HG03571 (cell line): ENCODE measurements at regions not wholly inside any gene's neighbourhood (a gene's known extent, or its start where the extent isn't known, plus 50 kb on each side); places are given as distances from the start of the nearest gene placed in this dataset.
"Not testable (repeated sequence)": the region's sequence is repeated elsewhere in the genome, so short reads cannot be mapped to it uniquely, and the experiment has no call there.

ENCODE experiments used
- ATAC-seq: cut with Tn5 transposase; IDR thresholded peaks from one replicate; pipeline ENCODE4 v1.9.1; 2021; ENCODE audit not compliant: unreplicated experiment

- ATAC-seq, result no peak
Observed at GRCh38 chr1:189103956-189104355, 1373.7 kb downstream of the BRINP3 start.

DNA sequence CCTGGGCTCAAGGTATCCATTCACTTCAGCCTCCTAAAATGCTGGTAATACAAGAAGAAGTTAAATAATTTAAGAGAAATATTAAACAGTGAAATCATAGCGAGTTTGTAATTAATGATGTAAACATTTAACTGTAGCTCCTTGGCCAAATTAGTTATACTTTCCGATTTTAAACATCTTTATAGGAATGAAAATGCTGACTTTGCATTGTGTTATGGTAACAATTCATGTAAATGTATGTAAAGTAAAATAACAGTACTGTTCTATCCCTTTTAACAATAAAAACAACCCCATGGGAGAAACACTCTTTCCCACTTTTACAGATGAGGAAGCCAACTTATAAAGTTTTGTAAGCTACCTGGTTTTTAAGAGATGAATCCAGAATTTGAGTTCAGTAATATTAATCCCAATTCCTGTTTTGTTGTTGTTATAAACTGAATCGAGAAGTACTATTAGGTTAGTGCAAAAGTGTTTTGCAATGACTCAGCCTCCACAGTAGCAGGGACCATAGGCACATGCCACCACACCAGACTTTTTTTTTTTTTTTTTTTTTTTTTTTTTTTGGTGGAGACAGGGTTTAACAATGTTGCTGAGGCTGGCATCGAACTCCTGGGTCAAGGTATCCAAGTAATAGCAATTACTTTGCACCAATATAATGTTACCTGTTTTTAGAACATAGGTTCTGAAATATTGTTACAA, 1360.4 kb downstream of the BRINP3 start:
- no peak for ATAC-seq

GRCh38 chr1:189121941-189122340, 1355.7 kb downstream of the BRINP3 start:
- ATAC-seq, result no peak

DNA sequence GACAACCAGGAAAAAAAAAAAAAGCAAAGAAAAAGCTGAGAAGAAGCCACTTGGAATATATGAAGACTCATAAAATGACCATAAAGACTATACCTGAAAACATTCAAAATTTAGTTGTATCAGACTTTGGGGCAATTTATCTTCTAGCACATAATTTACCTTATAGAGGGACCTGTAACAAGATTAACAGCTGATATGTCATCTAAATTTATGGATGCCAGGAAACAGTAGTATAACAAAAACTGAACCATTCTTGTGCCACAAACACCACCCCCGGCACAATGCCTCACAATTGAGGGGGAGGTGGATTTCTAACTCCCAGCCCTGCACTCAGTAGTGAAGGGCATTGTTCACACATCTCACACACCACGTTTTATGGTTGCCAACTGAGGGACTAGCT, 1352.0 kb downstream of the BRINP3 start:
- ATAC-seq, result no peak

DNA sequence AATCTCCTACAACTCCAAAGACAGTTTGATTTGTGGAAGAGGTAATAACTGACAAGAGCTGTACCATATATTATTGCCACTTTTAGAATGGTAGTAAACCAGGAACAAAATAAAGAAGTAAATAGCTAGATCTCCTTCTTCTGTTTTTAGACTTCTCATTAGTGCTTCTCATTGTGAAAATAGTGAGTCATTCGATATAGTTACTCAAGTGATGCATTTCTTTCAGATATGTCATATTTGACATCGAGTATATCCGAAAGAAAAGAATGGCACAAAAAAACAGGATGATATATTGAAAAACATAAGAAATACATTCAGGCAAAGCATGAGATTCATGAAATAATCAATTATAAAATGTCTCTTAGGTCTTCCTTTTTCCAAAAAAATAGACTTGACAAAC, 1346.1 kb downstream of the BRINP3 start:
- no peak for ATAC-seq

DNA sequence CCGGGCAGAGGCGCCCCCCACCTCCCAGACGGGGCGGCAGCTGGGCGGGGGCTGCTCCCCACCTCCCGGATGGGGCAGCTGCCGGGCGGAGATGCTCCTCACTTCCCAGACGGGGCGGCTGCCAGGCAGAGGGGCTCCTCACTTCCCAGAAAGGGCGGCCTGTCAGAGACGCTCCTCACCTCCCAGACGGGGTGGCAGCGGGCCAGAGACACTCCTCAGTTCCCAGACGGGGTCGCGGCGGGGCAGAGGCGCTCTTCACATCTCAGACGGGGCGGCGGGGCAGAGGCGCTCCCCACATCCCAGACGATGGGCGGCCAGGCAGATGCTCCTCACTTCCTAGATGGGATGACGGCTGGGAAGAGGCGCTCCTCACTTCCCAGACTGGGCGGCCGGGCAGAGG, 1337.9 kb downstream of the BRINP3 start:
- ATAC-seq, result not testable (repeated sequence)

- ATAC-seq, result no peak
Observed at GRCh38 chr1:189141056-189141455, 1336.6 kb downstream of the BRINP3 start.

DNA sequence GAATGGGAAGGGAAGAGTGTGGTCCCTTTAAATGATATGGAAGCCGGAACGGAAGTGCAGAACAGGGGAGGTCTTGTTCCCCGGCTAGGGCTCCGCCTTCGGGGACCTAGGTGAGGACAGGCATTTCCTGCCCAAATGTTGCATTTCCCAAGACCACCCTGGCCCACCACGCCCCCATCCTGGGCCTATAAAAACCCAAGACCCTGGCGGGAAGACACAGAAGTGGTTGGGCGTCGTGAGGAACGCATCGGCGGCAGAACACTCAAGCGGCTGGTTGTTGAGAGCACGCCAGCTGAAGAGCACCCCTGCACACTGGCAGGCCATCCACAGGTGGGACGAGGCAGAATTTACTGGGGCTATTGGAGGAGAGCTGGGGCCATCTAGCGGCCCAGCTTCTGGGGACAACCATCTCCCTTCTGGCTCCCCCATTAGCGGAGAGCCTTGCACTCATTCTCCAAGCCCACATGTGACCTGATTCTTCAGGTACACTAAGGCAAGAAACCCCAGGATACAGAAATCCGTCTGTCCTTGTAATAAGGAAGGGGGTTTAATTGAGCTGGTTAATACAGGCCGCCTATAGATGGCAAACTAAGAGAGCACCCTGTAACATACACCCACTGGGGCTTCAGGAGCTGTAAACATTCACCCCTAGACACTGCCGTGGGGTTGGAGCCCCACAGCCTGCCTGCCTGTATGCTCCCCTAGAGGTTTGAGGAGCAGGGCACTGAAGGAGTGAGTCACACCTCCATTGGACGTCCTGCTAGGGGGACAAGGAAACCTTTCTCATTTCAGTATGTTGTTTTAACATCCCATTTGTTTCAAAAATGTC, 1327.9 kb downstream of the BRINP3 start:
- no peak for ATAC-seq

- no peak for ATAC-seq
Observed at GRCh38 chr1:189150624-189151023, 1327.0 kb downstream of the BRINP3 start.

- no peak for ATAC-seq
Observed at GRCh38 chr1:189151361-189151760, 1326.3 kb downstream of the BRINP3 start.

GRCh38 chr1:189152685-189153084, 1325.0 kb downstream of the BRINP3 start:
- ATAC-seq, result no peak

DNA sequence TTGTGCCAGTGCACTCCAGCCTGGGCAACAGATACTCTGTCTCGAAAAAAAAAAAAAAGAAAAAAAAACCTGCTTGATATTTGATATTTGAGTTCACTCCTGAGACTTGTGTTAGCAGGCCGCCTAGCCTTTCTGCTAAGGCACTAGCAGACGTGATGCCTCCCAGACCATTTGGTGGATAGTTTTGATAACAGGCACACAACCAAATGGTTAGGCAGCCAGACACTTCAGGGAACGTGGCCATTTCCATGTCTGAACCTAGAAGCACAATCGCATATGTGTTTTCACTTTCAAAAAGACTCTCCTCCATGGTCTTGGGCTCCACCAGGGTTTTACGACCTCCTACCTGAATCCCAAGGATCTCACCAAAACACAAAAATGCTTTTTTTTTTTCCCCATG, 1319.5 kb downstream of the BRINP3 start:
- no peak for ATAC-seq

DNA sequence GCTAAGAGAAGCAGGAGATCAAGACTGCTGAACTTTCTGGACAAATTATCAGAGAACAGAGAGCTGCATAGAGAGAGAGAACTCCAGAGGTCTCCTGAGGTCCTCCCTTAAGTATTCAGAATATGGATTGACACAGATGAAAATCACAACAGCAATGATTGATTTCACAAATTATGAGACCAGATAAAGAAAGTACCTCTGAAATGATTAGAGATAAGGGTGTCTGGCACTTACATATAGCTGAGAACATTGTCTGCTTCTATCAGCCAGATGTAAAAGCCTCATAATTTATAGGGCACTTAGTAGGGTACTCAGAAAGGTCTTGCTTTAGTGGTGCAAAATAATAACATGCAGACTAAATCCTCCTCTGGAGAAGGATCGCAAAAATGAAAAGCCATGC, 1301.8 kb downstream of the BRINP3 start:
- no peak for ATAC-seq

GRCh38 chr1:189180057-189180456, 1297.6 kb downstream of the BRINP3 start:
- no peak for ATAC-seq

- ATAC-seq, result no peak
Observed at GRCh38 chr1:189185097-189185496, 1292.6 kb downstream of the BRINP3 start.

DNA sequence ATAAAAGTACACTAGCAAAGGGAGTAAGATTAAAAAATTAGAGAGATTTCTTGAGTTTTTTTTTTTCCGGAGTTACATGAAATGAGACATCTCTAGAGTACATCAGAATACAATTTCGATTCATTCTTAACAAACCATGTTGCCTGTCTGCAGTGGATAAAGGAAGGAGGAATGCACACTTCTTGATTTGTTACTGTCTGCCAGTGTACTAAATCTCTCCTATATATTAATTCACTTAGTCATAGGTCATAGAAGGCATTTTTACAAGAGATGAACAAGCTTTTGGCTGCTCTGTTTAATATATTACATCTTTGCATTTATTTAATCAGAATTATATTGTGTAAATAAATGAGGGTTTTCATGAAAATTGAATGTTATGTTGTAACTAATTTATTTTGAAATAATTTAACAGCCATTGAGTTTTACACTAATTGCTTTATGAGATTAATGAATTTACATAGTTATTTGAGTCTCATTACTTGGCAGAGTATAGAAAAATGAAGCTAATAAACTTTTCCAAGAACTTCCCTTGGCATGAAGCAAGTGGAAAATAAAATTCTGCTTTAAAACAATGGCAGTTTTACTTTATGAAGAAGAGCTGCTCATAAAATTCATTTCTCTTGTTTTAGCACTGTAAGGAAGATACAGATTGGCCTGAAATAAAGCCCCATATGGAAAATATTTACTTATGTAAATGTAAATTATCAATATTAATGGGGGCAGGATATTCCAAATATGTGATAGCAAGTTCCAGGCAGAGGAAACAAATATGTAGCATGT, 1284.7 kb downstream of the BRINP3 start:
- ATAC-seq, result no peak

DNA sequence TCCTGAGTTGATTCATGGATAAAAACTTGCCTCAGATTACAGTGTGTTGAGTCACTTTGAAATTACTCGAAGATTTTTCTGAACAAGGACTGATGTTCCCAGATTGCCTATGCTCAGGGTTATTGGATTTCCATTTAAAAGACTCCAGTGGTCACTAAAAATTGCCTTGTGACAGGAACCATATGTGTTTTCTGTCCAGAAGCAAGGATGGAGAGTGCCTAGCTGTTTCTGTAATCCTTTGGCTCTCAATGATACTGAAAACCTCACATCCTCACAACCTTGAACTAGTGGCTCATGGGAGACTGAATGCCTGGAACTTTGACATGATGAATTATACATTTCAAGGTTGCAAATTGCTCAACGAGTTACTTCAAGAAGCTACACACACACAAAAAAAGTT, 1271.8 kb downstream of the BRINP3 start:
- no peak for ATAC-seq

- ATAC-seq, result no peak
Observed at GRCh38 chr1:189206617-189207016, 1271.0 kb downstream of the BRINP3 start.

GRCh38 chr1:189211742-189212141, 1265.9 kb downstream of the BRINP3 start:
- ATAC-seq, result no peak

DNA sequence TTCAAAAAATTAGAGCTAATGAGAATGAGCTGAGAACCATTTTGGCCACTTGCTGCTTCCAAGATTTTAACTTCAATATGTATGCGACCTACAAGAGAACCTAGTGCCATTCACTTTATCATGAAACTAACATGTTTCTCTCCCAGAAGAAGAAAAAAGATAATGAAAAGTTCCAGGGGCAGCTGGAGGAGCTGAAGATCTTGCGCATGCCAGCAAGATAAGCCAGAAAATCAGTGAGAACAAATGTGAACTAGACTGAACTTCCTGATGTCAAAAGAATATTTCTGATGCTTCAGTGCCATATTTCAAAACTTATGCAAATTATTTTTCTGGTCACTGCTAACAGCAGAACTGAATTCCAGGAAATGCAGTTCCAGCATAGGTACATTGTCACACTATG, 1265.1 kb downstream of the BRINP3 start:
- ATAC-seq, result no peak

- ATAC-seq, result no peak
Observed at GRCh38 chr1:189216886-189217285, 1260.8 kb downstream of the BRINP3 start.

GRCh38 chr1:189217646-189218045, 1260.0 kb downstream of the BRINP3 start:
- no peak for ATAC-seq
